H9 (cell line): ENCODE measurements at regions not wholly inside any gene's neighbourhood (a gene's known extent, or its start where the extent isn't known, plus 50 kb on each side); places are given as distances from the start of the nearest gene placed in this dataset.

Experiments
- DNase-seq: peaks from one replicate; pipeline ENCODE4 v3.0.0-alpha.2; 2017
- H2AFZ ChIP-seq: one replicate; pipeline ENCODE4 v1.6.1; 2013; ENCODE audit warnings: mild to moderate bottlenecking, low read length, control low read depth, moderate library complexity
- H2AK5ac ChIP-seq: 2 replicates; pipeline ENCODE4 v1.6.1; 2013; ENCODE audit warnings: low read length, control low read depth, mixed read lengths; ENCODE audit not compliant: insufficient read length
- H2BK120ac ChIP-seq: one replicate; pipeline ENCODE4 v1.6.1; 2013; ENCODE audit warnings: low read depth, mild to moderate bottlenecking, low read length, control low read depth, inconsistent platforms; ENCODE audit not compliant: poor library complexity, severe bottlenecking
- H2BK12ac ChIP-seq: 2 replicates; pipeline ENCODE4 v1.6.1; 2013; ENCODE audit warnings: low read length, control low read depth, mixed read lengths, low read depth; ENCODE audit not compliant: insufficient read length
- H2BK15ac ChIP-seq: 2 replicates; pipeline ENCODE4 v1.6.1; 2013; ENCODE audit warnings: low read depth, low read length, control low read depth
- H2BK20ac ChIP-seq: one replicate; pipeline ENCODE4 v1.6.1; 2013; ENCODE audit warnings: low read depth, mild to moderate bottlenecking, low read length, control low read depth, inconsistent platforms; ENCODE audit not compliant: poor library complexity, severe bottlenecking
- H2BK5ac ChIP-seq: 2 replicates; pipeline ENCODE4 v1.6.1; 2013; ENCODE audit warnings: low read length, control low read depth, mixed read lengths; ENCODE audit not compliant: insufficient read length
- H3K14ac ChIP-seq: 2 replicates; pipeline ENCODE4 v1.6.1; 2013; ENCODE audit warnings: low read length, control low read depth; ENCODE audit not compliant: insufficient read depth
- H3K18ac ChIP-seq: 2 replicates; pipeline ENCODE4 v1.6.1; 2013; ENCODE audit warnings: low read depth, mild to moderate bottlenecking, mixed read lengths, low read length, control low read depth; ENCODE audit not compliant: insufficient read length
- H3K23ac ChIP-seq: 2 replicates; pipeline ENCODE4 v1.6.1; 2013; ENCODE audit warnings: low read length, control low read depth, mixed read lengths, low read depth; ENCODE audit not compliant: insufficient read length
- H3K23me2 ChIP-seq: 2 replicates; pipeline ENCODE4 v1.6.1; 2013; ENCODE audit warnings: low read depth, mild to moderate bottlenecking, mixed read lengths, low read length, control low read depth; ENCODE audit not compliant: insufficient read length, poor library complexity, severe bottlenecking
- H3K27ac ChIP-seq: 2 replicates; pipeline ENCODE4 v1.5.1; 2013; ENCODE audit warnings: low read length, control low read depth, mixed read lengths, low read depth; ENCODE audit not compliant: insufficient read length
- H3K27me3 ChIP-seq: 2 replicates; pipeline ENCODE4 v1.6.1; 2013; ENCODE audit warnings: low read length, control low read depth, inconsistent platforms; ENCODE audit not compliant: insufficient read depth
- H3K4ac ChIP-seq: 2 replicates; pipeline ENCODE4 v1.6.1; 2013; ENCODE audit warnings: low read depth, mild to moderate bottlenecking, control low read depth, inconsistent platforms, low read length, moderate library complexity
- H3K4me1 ChIP-seq: 2 replicates; pipeline ENCODE4 v1.6.1; 2013; ENCODE audit warnings: low read length, control low read depth, inconsistent platforms; ENCODE audit not compliant: insufficient read depth
- H3K4me2 ChIP-seq: 2 replicates; pipeline ENCODE4 v1.6.1; 2013; ENCODE audit warnings: low read length, control low read depth, mixed read lengths; ENCODE audit not compliant: insufficient read length, insufficient read depth
- H3K56ac ChIP-seq: 2 replicates; pipeline ENCODE4 v1.6.1; 2013; ENCODE audit warnings: low read depth, mild to moderate bottlenecking, mixed read lengths, low read length, control low read depth; ENCODE audit not compliant: insufficient read length
- H3K79me1 ChIP-seq: 2 replicates; pipeline ENCODE4 v1.6.1; 2013; ENCODE audit warnings: low read depth, mild to moderate bottlenecking, moderate library complexity, low read length, control low read depth, inconsistent platforms; ENCODE audit not compliant: insufficient read depth, poor library complexity, severe bottlenecking
- H3K79me2 ChIP-seq: 2 replicates; pipeline ENCODE4 v1.6.1; 2013; ENCODE audit warnings: low read length, control low read depth, inconsistent platforms; ENCODE audit not compliant: insufficient read depth
- H3K9ac ChIP-seq: 2 replicates; pipeline ENCODE4 v1.6.1; 2013; ENCODE audit warnings: low read length, control low read depth, mixed read lengths; ENCODE audit not compliant: insufficient read length; ENCODE audit errors: extremely low read depth
- H3K9me3 ChIP-seq: one replicate; pipeline ENCODE4 v1.6.1; 2013; ENCODE audit warnings: low read depth, low read length, inconsistent platforms; ENCODE audit not compliant: control insufficient read depth
- H3T11ph ChIP-seq: one replicate; pipeline ENCODE4 v1.6.1; 2013; ENCODE audit warnings: mild to moderate bottlenecking, low read length, control low read depth, inconsistent platforms
- H4K20me1 ChIP-seq: one replicate; pipeline ENCODE4 v1.6.1; 2013; ENCODE audit not compliant: control insufficient read depth, insufficient read length, insufficient read depth
- H4K5ac ChIP-seq: 2 replicates; pipeline ENCODE4 v1.6.1; 2013; ENCODE audit warnings: low read depth, mild to moderate bottlenecking, mixed read lengths, low read length, control low read depth; ENCODE audit not compliant: insufficient read length
- H4K8ac ChIP-seq: replicated peaks from 2 replicates; pipeline ENCODE4 v1.6.1; 2013; ENCODE audit warnings: low read length, control low read depth, mixed read lengths, low read depth; ENCODE audit not compliant: insufficient read length
- H4K91ac ChIP-seq: 2 replicates; pipeline ENCODE4 v1.6.1; 2013; ENCODE audit warnings: low read depth, mild to moderate bottlenecking, moderate library complexity, mixed read lengths, low read length, control low read depth; ENCODE audit not compliant: insufficient read length
- H3K27ac Mint-ChIP-seq, 3 experiments: 2 replicates in 2 of 3; 3 replicates in 1 of 3; pipeline ENCODE4 v1.8.0; 2020 to 2021; ENCODE audit warnings: mixed read lengths in 3 of 3, mild to moderate bottlenecking in 1 of 3, moderate library complexity in 1 of 3
- H3K27me3 Mint-ChIP-seq: 2 replicates; pipeline ENCODE4 v1.8.0; 2021; ENCODE audit warnings: low read depth, mild to moderate bottlenecking, moderate library complexity, mixed read lengths
- H3K36me3 Mint-ChIP-seq, 3 experiments: 2 replicates in 2 of 3; 3 replicates in 1 of 3; pipeline ENCODE4 v1.8.0; 2020 to 2021; ENCODE audit warnings: low read depth in 3 of 3, mixed read lengths in 3 of 3; ENCODE audit not compliant: insufficient read depth in 1 of 3
- H3K4me1 Mint-ChIP-seq, 2 experiments: 2 replicates each; pipeline ENCODE4 v1.8.0; 2020; ENCODE audit warnings: mixed read lengths in 2 of 2
- H3K4me3 Mint-ChIP-seq, 2 experiments: 2 replicates in 1 of 2; 3 replicates in 1 of 2; pipeline ENCODE4 v1.8.0; 2020 to 2021; ENCODE audit warnings: mild to moderate bottlenecking in 2 of 2, mixed read lengths in 2 of 2, moderate library complexity in 1 of 2
- H3K9me3 Mint-ChIP-seq, 2 experiments: 2 replicates in 1 of 2; 3 replicates in 1 of 2; pipeline ENCODE4 v1.8.0; 2020; ENCODE audit warnings: mild to moderate bottlenecking in 2 of 2, mixed read lengths in 2 of 2, moderate library complexity in 1 of 2
- WGBS: extraction: QIAGEN DNeasy Blood & Tissue Kit; methylation state at CpG from one replicate; pipeline ENCODE4 v1.1.7; 2013; ENCODE audit warnings: missing lambda C conversion rate, low lambda C conversion rate, mixed read lengths; ENCODE audit not compliant: insufficient read length; ENCODE audit errors: extremely low coverage; 5-methylcytosine and 5-hydroxymethylcytosine counted together
- TF ChIP-seq, protein P1 (sequence below): fragments of 200-600 bp; sonication (generic); conservative IDR thresholded peaks from 3 replicates; pipeline ENCODE4 v1.8.0; 2021; ENCODE audit warnings: antibody characterized with exemption, mild to moderate bottlenecking

DNA sequence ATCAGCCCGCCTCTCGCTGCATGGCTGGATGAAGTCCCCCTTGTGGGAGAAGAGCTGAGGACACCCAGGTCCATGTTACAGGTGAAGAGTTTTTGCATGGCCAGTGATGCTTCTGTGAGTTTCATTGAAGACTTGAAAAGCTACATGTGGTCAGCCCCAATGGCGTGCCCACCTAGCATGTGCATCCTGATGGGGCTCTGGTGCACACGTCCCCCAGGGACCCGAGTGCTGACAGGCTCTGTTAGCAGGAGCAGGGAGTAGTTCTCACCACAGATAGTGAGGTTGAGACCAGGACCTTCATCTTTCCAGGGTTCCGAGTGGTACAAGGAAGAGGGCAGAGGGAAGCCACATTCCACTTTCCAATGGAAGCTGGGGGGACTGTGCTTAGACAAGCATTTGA lies 184.8 kb upstream of the C1orf174 start:
- H3K9me3 Mint-ChIP-seq, result peaks cover 8 to 18% of the 10 kb centered on the region in 2 experiments
- Histone ChIP-seq H2AK5ac (no peak overlapping the region), H2AFZ (no peak overlapping the region), H3K27me3 (no peaks in the 10 kb centered on the region), H4K20me1 (no peaks in the 10 kb centered on the region), H3K79me2 (no peaks in the 10 kb centered on the region), H3T11ph (no peak overlapping the region), H2BK15ac (no peak overlapping the region), H2BK20ac (no peak overlapping the region), H2BK5ac (no peak overlapping the region), H3K56ac (no peak overlapping the region), H3K18ac (no peak overlapping the region), H3K4me2 (no peak overlapping the region), H2BK12ac (no peak overlapping the region), H2BK120ac (no peak overlapping the region), H3K9ac (no peak overlapping the region), H3K9me3 (no peaks in the 10 kb centered on the region), H4K5ac (no peak overlapping the region), H3K4ac (no peak overlapping the region), H3K23ac (no peak overlapping the region), H3K23me2 (no peaks in the 10 kb centered on the region), H3K14ac (no peak overlapping the region), H4K8ac (no peak overlapping the region), H3K79me1 (no peaks in the 10 kb centered on the region), H3K4me1 (no peaks in the 10 kb centered on the region), H4K91ac (no peak overlapping the region), H3K27ac (no peak overlapping the region)
- DNase-seq, result no peak
- H3K4me1 Mint-ChIP-seq, result peaks cover 6 to 10% of the 10 kb centered on the region in 2 experiments
- no peak overlapping the region for H3K27ac Mint-ChIP-seq
- TF ChIP-seq, protein P1, sequence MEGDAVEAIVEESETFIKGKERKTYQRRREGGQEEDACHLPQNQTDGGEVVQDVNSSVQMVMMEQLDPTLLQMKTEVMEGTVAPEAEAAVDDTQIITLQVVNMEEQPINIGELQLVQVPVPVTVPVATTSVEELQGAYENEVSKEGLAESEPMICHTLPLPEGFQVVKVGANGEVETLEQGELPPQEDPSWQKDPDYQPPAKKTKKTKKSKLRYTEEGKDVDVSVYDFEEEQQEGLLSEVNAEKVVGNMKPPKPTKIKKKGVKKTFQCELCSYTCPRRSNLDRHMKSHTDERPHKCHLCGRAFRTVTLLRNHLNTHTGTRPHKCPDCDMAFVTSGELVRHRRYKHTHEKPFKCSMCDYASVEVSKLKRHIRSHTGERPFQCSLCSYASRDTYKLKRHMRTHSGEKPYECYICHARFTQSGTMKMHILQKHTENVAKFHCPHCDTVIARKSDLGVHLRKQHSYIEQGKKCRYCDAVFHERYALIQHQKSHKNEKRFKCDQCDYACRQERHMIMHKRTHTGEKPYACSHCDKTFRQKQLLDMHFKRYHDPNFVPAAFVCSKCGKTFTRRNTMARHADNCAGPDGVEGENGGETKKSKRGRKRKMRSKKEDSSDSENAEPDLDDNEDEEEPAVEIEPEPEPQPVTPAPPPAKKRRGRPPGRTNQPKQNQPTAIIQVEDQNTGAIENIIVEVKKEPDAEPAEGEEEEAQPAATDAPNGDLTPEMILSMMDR, result no peak
- peaks cover 3 to 9% (median 6%) of the 10 kb centered on the region in 3 experiments; a peak in 6 of 7 replicates for H3K36me3 Mint-ChIP-seq
- H3K27me3 Mint-ChIP-seq, result peaks cover 13% of the 10 kb centered on the region
- WGBS, result no CpG with 5 or more reads among the region's 6 CpGs
- no peak overlapping the region for H3K4me3 Mint-ChIP-seq
